ENCODE measurements at regions not wholly inside any gene's neighbourhood (a gene's known extent, or its start where the extent isn't known, plus 50 kb on each side); places are given as distances from the start of the nearest gene placed in this dataset.

DNA sequence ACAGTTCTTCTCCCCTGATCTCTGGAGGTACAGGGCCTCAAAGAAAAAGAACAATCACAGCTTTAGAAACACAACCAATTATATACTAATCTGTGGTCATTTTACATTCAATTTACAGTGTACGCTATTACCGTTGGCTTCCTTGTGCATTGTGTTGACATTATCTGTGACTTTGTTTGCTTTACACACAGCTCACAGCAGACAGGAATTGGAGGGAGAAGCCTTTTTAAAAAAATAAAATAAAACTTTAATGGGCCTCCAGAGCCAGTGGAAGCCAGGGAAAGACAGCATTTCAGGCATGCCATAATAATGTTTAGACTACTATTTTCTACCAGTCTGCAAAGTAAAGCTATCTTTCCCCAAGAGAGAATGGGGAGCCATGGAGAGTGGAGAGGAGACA is 179.0 kb upstream of the ADO start:
- no peak for DNase-seq (ENCODE audit: low read depth)

DNA sequence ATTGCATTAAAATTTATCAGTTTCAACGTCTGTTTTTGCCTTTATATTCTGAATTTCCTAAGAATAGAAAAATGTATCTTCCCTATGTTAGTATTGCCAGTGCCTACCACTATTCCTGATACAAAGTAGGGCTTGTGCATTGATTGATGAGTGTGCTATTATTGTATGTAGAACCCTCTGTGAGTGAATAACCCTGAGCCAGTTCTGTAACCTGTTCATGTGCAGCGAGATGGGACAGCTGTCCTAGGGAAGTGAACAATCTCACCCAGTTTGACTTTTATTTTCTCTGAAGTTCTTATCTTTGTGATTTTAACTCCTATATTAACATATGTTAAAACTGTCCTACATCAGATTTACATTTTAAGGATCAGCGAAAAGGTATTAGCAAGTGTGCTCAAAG is 178.4 kb upstream of the ADO start:
- DNase-seq (ENCODE audit: low read depth): no peak

DNA sequence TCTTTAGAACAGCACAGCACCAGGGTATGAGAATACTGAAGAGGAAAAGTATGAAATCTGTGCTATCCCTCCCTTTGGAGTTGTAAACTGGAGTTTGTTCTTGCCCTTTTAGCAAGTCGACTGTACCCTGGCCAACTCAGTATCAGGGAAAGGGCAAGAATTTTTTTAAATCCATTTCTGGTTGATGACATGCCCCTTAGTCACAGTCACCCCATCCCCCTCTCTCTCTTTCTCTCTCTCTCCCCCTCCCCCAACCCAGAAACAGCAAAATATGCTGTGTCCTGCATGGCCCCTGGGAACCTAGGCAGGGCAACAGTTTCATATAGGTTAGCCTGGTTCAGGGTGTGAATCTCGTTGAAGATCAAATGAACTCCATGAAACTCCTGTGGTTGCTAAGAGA is 177.7 kb upstream of the ADO start:
- DNase-seq (ENCODE audit: low read depth): peak; percentile 17

DNA sequence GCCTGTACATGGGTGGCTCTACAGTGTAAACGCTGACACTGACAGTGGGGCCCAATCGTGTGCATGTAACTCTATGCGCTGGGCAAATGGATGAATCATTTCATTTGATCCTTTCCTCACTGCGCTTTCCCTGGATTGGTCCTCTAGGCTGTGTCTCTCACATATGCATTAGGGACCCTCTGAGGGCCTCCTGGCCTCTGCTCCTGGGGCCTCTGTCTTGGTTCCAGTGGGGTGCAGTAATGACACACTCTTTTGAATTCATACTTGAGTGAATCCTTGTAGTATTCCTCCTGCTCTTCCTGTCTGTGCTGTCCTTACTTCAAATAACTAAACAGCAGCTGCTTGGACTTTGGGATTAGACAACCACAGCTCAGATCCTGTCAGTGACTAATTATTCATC is 176.5 kb upstream of the ADO start:
- no peak for DNase-seq (ENCODE audit: low read depth)

DNA sequence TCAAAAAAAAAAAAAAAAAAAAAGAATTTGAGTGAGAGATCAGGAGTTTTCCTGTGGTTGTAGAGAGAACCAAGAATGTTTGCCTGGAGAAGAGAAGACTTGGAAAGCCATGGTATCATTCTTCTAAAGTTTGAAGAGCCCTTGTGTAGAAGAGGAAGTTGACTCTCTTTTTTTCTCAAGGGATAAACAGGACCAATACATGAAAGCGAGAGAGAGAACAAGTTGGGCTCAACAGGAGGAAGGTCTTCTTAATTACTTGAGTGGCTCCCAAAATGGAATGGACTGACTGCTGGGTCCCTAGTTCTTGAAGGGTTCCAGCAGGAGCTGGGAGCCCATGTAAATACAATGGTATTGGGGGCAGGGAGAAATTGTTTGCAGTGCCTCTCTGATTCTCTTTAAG is 173.3 kb upstream of the ADO start:
- DNase-seq (ENCODE audit: low read depth): no peak

DNA sequence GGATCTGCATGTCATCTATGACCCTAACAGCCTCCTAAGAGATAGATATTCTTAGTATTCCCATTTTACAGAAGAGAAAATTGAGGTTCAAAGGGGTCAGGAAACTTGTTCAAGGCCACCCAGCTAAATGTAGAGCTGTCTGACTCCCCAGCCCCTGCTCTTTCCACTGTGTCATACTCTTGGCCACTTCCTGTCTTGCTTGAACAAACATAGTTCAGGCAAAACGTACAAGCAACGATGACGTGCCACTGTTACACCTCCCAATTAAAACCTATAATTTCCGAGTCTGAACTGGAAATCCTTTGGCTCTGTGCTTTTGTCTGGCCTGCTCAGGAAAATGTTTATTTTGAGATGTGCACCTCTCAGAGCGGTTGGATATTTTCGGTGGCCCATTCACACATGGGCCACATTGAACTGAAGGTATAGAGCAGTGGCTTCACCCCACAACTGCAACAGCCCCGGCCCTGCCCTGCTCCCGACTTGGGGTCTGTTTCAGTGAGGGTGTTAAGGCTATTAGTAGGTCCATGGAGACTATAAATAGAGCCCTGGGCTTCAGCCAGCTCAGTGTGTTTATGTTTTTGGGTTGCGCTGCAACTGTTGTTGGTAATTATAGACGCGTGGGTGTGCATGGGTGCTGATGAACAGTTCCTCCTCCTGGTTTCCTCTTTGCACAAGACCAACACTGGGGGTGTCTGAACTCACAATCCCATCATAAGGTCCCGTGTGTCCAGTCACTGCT is 172.3 kb upstream of the ADO start:
- DNase-seq (ENCODE audit: low read depth): no peak

DNA sequence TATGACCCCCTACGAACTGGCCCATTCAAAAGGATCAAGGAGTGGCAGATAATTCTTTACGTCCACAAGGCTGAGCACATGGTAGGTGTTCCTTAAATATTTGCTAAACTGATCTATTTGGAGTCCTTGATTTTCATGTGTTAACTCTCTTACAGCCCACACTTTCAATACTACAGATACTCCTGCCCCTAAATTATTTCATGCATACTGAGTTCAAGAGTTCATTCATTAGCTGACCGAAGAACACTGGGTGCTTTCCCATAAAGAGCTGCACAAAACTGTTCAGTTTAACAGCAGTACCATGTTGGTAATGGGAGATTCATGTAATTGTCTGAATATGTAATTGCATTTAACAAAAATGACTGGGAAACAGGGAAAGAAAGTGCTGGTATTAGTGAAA is 170.5 kb upstream of the ADO start:
- no peak for DNase-seq (ENCODE audit: low read depth)

DNA sequence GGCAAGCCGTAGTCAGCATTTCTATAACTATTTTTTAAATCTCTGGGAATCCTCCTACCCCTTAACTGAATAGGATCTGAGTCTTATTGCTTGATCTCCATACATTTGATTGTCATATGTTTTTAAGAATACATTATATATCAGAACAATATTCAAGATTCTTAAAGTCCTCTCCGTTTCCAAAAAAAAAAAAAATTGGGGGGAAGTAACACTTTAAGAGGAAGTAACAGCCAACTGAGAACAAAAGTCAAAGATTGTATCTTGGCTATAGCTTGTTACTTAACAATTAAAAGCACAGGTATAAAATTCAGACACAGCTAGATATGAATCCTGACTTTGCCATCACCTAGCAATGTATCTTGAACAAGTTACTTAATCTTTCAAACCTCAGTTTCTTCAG is 169.9 kb upstream of the ADO start:
- no peak for DNase-seq (ENCODE audit: low read depth)

DNA sequence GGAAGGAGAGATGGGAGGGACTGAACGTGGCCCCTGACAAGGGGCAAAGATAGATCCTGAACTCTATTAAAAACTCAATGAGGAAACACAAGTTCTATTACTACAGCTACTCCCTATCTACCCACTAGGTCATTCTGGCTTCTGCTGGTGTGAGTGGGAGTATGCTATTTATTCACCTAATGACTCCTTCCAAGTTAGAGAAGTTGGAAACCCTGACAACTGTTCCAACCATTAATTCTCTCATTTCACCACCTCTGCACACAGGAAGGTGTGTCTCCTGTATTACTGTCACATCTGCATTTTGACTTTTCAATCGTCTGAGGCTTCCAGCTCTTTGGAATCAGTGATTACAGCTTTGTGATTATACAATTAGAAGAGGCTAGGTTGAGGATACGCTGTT is 169.4 kb upstream of the ADO start:
- DNase-seq (ENCODE audit: low read depth): peak; percentile 20

DNA sequence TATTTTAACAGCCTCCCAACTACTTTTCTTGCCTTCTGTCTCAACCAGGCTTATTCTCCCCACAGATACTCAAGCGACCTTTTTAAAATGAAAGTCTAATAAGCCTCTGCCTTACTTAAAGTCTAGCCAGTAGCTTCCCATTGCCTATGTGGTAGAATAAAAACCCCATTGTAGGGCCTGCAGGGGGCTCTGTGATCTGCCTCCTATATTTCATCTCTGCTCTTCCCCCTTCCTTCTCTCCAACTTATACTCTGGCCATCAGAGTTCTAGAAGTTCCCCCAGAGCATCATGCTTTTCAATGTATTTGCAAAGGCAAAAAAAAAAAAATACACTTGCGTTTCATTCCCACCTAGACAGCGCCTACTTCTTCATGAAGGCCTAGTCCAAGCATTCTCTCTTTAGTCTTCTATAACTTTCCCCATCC is 167.7 kb upstream of the ADO start:
- DNase-seq (ENCODE audit: low read depth): no peak

DNA sequence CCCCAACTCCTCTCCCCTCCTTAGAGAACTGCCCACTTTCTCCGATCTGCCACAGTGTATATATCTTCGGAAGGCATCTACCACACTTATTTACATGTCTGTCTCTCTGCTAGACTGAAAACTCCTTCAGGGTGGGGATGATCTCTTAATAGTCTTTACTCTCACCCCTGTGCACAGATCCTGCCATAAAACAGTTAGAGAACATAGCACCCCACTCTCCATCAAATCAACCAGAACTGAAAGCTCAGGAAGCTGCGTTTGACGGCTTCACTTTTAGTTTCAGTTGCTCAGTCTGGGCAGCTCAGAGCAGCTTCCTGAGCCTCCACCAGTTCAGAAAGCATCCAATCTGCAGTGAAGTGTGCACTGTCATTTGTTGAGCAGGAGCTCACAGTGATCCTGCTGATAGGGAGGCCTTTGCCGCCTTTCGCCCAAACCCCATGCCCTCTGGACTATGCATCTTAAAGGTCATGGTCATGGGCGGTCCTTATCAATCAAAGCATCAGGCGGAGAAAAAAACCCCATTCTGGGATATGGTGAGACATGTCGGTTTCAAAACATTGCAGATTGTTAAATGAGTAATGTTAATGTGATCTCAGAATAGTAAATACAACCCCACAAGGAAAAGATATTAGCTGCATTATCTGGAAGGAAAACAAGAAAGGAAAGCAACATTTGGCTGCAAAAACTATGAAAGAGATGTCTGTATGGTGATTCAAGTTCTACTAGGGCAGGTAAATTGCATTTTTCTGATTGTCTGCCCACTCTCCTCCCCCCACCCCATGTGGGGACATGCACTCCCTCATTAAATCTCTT is 167.1 kb upstream of the ADO start:
- peak; percentile 11 for DNase-seq (ENCODE audit: low read depth)

DNA sequence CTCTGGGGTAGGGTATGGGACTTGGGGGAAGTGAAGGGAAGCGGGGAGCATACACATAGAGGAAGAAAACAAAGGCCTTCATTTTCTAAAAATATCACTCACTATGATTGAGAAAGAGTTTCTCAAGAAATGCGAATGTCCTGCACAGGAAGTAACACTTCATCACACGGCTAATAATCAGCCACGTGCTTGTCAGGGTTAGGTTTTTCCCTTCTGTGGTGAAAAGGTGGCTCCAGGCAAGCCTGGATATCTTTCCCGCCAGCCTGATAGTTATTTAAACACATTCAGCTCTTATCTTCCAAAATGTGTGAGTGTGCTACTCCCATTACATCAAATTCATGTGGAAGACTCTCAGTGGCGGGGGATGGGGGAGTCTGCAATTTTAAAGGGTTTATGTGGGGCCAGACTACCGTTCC is 166.4 kb upstream of the ADO start:
- peak; percentile 43 for DNase-seq (ENCODE audit: low read depth)

DNA sequence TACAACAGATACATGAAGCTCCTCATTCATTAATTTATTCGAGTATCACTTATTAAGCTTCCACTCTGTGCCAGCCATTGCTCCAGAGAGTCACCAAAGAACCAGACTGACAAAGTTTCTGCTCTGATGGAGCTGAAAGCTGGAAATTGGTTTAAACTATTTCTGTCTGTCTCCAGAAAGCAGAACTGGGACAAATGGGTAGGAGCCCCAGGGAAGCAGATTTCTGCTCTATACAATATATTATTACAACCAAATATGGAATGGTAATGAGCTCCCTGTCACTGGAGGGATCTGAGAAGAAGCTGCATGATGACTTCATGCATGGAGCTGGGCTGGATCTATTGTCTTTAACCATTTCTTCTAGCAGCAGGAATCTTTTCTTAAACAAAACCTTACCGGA is 165.4 kb upstream of the ADO start:
- no peak for DNase-seq (ENCODE audit: low read depth)

DNA sequence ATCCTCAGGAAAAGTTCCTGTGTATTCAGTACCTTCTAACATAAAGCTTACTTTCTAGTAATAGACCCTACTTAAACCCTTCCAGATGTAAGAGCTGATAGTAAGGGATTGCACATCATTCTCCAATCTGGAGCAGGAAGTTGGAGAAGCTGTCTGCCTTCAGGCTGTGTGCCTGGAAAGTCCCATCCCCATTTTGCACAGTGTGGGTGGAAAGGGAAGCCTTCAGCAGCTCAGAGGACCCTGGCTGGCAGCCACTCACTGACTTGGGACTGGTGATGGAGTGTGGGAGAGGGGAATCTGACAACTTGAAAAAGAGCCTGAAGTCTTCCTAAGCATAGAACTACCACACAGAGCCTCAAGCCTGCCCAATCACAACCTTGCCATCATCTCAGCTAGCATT is 164.1 kb upstream of the ADO start:
- DNase-seq (ENCODE audit: low read depth): no peak

DNA sequence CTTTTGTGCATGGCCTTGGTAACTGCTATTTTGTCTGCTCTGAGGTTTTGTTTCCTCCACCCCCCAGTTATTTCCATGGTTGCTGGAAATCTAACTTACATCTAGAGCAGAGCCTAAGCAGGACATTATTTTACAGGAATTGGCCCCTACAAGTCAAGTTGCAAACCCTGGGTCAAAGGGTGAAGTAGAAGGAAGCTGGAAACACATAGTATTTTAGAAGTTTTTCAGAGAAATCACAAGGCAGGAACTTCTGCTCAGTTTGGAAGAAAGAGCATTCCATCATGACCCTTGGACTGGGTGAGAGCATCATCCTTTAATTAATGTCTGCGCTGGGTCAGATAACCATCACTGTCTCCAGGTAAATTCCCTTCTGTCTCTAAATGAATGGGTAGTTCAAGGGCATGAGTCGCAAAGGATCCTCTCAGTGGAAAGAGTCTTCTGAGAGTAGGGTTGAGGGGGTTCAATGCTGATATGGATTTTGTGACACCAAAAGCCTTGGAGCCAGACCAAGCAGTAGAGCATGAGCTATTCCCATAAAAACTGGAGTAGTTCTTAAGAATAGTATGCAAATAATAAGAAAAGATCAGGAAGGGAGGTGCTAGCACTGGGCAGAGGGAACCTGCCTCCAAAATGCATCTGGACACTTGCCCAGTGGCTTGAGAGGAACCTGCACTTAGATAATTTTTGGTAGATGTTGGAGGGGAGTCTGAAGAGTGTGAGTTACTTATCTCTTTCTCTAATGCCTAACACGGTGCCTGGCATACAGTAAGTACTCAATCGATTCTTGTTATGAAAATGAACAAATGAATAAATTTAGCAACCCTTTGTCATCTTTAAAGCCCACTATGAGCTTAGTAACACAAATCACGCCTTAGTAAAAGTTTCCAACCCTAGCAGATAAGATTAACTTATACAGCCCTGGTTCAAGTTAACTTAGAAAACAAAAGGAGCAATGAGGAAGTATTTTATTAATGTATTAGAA is 160.6 kb upstream of the ADO start:
- DNase-seq (ENCODE audit: low read depth): no peak

DNA sequence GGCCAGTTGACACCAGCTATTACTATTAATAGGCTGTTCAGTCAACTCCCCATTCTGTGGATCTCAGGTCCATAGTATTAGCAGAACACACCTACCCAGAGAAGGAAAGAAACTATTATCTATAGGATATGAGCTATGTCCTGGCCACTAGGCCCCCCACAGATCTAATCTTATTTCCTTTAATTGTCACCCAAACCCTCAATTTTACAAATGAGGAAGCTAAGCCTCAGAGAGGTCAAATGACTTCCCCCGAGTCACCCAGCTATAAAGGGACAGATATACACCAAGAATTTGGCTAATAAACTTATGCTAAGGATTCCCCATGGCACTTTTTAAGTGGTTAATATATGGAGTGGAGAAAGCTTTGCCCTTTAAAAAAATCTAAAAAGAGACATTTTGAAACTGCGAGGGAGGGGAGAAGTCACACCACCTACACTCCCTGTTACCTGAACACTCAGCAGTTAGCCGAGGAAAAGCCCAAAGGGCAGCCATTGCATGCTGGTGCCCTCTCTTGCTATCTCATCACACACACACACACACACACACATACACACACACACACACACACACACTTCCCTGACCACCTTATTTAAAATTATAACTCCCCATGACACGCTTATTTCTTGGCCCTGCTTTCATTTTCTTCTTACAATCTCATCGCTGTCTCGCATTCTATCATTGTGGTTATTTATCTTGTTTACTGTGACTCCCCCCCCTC is 157.0 kb upstream of the ADO start:
- no peak for DNase-seq (ENCODE audit: low read depth)

DNA sequence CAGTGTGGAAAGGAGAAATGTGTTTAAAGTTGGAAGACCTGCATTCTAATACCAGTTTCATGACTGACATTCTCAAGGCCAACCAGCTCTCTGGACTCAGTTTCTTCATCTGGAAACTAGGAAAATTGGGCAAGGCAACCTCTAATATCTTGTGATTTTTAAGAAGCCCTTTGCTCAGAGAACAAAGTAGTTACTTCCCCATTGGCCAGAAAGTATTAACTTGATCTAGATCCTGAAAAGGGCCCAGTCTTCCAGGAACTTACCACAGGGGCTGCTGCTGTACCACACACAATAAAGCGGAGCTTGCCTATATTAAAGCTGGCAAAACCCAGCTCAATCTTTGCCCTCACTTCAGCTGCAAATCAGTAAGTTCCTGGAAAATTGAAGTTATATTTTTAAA is 155.6 kb upstream of the ADO start:
- DNase-seq (ENCODE audit: low read depth): no peak

DNA sequence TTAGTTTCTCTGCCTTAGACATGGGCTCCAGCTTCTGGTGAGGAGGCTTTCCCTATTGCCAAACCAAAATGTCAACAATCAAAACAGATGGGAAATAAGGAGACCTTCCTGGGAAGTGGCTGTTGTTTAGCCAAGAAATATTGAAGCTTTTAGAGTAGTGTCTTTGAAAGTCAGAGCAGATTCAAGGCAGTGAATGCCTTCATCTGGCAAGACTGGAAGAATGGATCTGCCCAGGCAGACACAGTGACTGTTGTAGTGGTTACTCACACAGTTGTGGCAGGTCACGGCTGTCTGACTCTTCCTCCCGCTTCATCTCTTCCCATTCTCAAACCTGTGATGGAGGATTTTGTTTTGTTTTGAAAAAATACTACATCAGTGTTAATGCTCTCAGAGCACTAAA is 154.1 kb upstream of the ADO start:
- DNase-seq (ENCODE audit: low read depth): no peak

DNA sequence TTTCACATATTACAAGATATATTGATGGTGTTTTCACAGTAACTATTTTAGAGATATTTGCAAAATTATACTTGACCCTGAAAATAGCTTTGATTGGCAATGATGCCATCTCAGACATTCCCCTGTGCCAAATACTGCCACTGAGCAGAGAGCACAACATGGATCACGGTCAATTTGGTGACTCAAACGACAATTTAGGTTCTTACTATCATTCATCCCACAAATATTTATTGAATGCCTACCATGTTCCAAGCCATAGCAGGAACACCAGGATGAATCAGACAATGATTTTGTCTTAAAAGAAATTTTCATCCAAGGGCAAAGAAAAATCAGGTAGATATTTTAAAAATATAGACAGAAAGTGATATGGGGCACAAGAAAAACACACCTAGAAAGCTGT is 153.2 kb upstream of the ADO start:
- no peak for DNase-seq (ENCODE audit: low read depth)

DNA sequence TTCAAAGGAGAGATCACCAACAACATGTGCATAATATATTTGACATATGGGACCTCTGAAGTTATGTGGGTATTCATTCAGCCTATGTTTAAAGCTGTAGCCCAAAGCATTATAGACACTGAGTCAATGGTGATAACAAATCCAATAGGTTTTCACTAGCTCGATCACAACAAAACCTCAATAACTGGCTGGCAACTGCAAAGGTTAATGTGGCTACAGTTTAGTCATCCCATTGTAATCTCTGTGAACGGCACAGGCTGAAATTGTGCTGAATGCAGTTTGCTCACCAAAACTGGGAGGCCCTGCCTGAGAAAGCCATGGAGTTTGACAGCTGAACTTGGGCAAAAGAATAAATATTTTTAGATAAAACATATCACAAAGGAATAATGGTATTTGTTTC is 152.4 kb upstream of the ADO start:
- DNase-seq (ENCODE audit: low read depth): no peak

DNA sequence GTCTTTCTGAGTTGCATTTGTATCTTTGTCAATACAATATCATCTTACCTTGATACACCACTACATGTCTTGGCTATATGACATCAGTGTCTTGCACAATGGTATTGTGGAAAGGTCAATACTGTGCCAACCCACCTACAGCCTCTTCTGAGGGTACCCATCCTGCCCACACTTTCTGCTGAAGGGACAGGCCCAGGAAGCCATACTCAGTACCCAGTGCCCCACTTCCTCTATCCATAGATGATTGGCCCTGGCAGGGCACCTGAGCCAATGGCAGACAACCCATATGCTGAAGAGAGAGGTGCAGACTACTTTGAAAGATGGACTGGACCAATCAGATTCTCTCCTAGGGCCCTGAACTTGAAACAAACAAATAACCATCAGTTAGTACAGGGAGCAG is 152.0 kb upstream of the ADO start:
- no peak for DNase-seq (ENCODE audit: low read depth)

DNA sequence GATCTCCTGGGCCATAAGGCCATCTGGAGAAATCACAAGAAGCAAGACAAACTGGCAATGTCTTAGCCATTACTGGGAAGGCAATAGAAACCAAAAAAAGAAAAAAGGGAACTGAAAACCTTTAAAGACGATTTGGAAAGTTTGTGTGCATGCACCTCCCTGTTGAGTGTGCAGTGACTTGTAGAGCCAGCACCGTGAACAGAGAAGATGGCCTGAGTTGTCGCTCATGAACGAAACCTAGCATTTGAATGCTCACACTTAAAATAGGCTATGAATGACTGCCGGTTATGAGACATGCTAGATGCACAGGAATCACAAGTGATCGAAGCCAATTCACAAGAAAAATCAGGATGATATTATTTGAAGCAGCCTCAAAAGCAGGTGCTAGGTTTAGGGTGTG is 151.3 kb upstream of the ADO start:
- no peak for DNase-seq (ENCODE audit: low read depth)
